GM12892 (cell line): ENCODE measurements at regions not wholly inside any gene's neighbourhood (a gene's known extent, or its start where the extent isn't known, plus 50 kb on each side); places are given as distances from the start of the nearest gene placed in this dataset.

Source experiments
- POLR2A ChIP-seq: IDR thresholded peaks from 2 replicates; pipeline ENCODE4 v1.6.1; 2011; ENCODE audit warnings: low read depth, low read length, control low read depth
- POLR2AphosphoS5 ChIP-seq: IDR thresholded peaks from 2 replicates; pipeline ENCODE4 v1.6.1; 2011; ENCODE audit warnings: low read depth, low read length, control low read depth
- TAF1 ChIP-seq: IDR thresholded peaks from 2 replicates; pipeline ENCODE4 v1.6.1; 2011; ENCODE audit warnings: low read depth, mild to moderate bottlenecking, control low read depth, low read length, borderline replicate concordance

DNA sequence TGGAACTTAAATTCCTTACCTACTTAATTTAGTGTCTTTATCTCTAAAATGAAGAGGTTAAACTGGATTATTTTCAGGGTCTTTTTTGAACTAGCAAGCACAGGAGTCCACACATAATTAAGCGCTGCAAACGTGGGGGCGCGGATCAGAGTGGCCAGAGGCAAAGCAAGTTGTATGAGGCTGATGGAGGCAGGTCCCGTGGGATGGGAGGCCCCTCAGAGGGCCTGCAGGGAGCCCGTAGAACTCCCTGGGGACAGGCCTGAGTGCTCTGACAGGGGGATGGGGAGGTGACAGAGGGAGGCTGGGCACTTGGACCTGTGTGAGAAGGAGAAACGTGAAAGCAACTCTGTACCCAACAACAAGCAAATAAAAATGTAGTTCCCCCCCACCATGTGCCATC is 177.8 kb downstream of the ACKR3 start:
- TF ChIP-seq POLR2AphosphoS5 (no peak), POLR2A (no peak), TAF1 (no peak)
